ENCODE measurements at regions not wholly inside any gene's neighbourhood (a gene's known extent, or its start where the extent isn't known, plus 50 kb on each side); places are given as distances from the start of the nearest gene placed in this dataset.
"Not testable (repeated sequence)": the region's sequence is repeated elsewhere in the genome, so short reads cannot be mapped to it uniquely, and the experiment has no call there.

- peaks cover 28% of the 10 kb centered on the region for H3K27me3 ChIP-seq
- TF ChIP-seq CTCF (IDR thresholded peaks at IDR 0.05; ENCODE audit: low read depth, low read length) = no peak
- no peaks in the 10 kb centered on the region for H3K36me3 ChIP-seq
- H3K4me3 ChIP-seq (ENCODE audit: low read depth, low read length) = no peak overlapping the region
- DNase-seq = no peak
- no peaks in the 10 kb centered on the region for H3K9me3 ChIP-seq
- H3K4me1 ChIP-seq = no peaks in the 10 kb centered on the region
Observed at GRCh38 chr14:35931346-35931745, 105.2 kb downstream of the BRMS1L start.

- H3K9me3 ChIP-seq = no peaks in the 10 kb centered on the region
- H3K36me3 ChIP-seq = no peaks in the 10 kb centered on the region
Observed at GRCh38 chr14:35929186-35929585, 103.0 kb downstream of the BRMS1L start.

GRCh38 chr14:35927727-35928126 lies 101.6 kb downstream of the BRMS1L start:
- H3K4me3 ChIP-seq (ENCODE audit: low read depth, low read length) = no peak overlapping the region
- peaks cover 10% of the 10 kb centered on the region for H3K27me3 ChIP-seq
- H3K36me3 ChIP-seq = no peaks in the 10 kb centered on the region
- DNase-seq = no peak
- no peaks in the 10 kb centered on the region for H3K9me3 ChIP-seq
- TF ChIP-seq CTCF (IDR thresholded peaks at IDR 0.05; ENCODE audit: low read depth, low read length) = no peak
- H3K4me1 ChIP-seq = no peaks in the 10 kb centered on the region

More at GRCh38 chr14:35929186-35929585, 103.0 kb downstream of the BRMS1L start:
- no peak for TF ChIP-seq CTCF (IDR thresholded peaks at IDR 0.05; ENCODE audit: low read depth, low read length)
- no peak for DNase-seq
- H3K4me1 ChIP-seq = no peaks in the 10 kb centered on the region
- H3K4me3 ChIP-seq (ENCODE audit: low read depth, low read length) = no peak overlapping the region
- H3K27me3 ChIP-seq = peaks cover 17% of the 10 kb centered on the region

GRCh38 chr14:35925319-35925718 lies 99.2 kb downstream of the BRMS1L start:
- H3K36me3 ChIP-seq = no peaks in the 10 kb centered on the region
- peaks cover 10% of the 10 kb centered on the region for H3K27me3 ChIP-seq
- DNase-seq = no peak
- no peak for TF ChIP-seq CTCF (IDR thresholded peaks at IDR 0.05; ENCODE audit: low read depth, low read length)
- no peaks in the 10 kb centered on the region for H3K4me1 ChIP-seq
- H3K4me3 ChIP-seq (ENCODE audit: low read depth, low read length) = no peak overlapping the region
- no peaks in the 10 kb centered on the region for H3K9me3 ChIP-seq

- H3K4me1 ChIP-seq; H3K27me3 ChIP-seq; H3K4me3 ChIP-seq (ENCODE audit: low read depth, low read length); H3K36me3 ChIP-seq; DNase-seq; H3K9me3 ChIP-seq: not testable (repeated sequence)
Observed at GRCh38 chr14:35922590-35922989, 96.5 kb downstream of the BRMS1L start.

GRCh38 chr14:35921745-35922144 lies 95.6 kb downstream of the BRMS1L start:
- no peaks in the 10 kb centered on the region; the same call in none of the 2 replicates for H3K27me3 ChIP-seq
- no peaks in the 10 kb centered on the region for H3K36me3 ChIP-seq
- no peaks in the 10 kb centered on the region for H3K9me3 ChIP-seq
- no peak for DNase-seq
- no peaks in the 10 kb centered on the region for H3K4me1 ChIP-seq
- H3K4me3 ChIP-seq (ENCODE audit: low read depth, low read length) = no peak overlapping the region
- no peak for TF ChIP-seq CTCF (IDR thresholded peaks at IDR 0.05; ENCODE audit: low read depth, low read length)
